ENCODE measurements at regions not wholly inside any gene's neighbourhood (a gene's known extent, or its start where the extent isn't known, plus 50 kb on each side); places are given as distances from the start of the nearest gene placed in this dataset.
A peak's percentile ranks its signal among the peaks of the same experiment; 100 is the strongest.
"Not testable (repeated sequence)": the region's sequence is repeated elsewhere in the genome, so short reads cannot be mapped to it uniquely, and the experiment has no call there.

DNA sequence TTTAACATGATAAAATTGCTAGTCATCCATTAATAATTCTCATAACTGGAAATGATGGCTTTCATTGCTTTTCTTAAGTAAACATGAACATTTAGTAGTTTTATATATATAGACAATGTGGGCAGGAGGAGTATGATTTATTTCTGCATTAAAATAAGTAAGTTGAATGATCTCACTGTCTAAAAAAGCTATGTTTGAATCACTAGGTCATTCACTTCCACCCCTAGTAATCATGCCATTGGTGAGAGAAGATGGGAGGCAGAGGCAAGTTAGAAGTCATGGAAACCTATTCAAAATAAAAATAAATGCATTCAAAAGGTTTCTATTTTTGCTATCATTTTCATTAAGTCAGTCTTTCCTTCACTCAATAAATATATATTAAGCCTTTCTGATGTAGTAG lies 226.4 kb downstream of the DUSP10 start:
- DNase-seq (ENCODE audit: low spot score), result no peak

- DNase-seq (ENCODE audit: low spot score), result no peak
These were observed 223.9 kb downstream of the DUSP10 start for GRCh38 chr1:221517961-221518360.

DNA sequence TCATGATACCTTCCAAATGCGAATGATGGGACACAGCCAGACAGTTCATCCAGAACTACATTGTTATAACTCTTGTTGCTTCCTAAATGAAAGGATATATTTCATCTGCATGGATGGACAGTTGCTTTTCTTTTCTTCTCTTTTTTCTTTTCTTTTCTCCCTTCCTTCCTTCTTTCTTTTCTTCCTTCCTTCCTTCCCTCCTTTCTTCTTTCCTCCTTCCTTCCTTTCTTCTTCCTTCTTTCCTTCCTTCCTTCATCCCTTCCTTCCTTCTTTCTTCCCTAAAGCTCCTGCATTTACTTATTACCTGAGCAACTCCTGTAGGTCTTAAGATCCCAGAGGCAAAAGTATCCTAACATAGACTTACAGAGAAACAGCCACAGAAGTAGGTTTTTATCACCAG lies 221.6 kb downstream of the DUSP10 start:
- DNase-seq (ENCODE audit: low spot score), result no peak

DNA sequence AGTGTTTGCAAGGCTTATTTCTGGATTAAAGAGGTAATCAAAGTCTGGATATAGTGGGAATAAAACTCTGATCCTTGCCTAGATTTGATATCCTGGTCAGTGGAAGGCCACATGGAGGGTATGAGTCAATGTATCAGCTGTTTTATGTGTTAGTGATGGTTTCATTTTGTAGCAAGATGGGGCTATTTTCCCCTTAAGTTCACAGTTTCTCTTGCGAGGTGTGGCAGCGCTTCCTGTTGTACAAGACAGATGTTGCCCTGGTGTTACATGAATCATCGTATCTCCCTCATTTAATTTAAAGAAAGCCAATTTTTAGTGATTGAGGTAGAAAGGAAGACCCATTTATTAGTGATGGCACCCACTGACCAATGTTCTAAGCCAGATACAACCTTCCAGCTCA lies 220.2 kb downstream of the DUSP10 start:
- no peak for DNase-seq (ENCODE audit: low spot score)

DNA sequence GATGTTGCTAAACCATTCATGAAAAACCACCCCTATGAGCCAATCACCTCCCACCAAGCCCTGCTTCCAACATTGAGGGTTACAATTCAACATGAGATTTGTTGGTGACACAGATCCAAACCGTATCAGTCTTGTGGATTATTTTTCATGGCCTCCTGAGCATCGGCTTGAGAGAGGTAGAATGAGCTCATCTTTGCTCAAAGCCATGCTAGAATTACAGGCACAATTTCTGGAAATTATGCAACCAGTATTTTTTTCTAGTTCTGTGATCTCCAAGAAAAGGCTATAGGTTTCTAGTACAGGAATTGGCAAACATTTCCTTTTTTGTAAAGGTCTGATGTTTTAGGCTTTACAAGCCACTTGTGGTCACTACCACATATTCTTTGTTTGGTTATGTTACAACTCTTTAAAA lies 219.4 kb downstream of the DUSP10 start:
- no peak for DNase-seq (ENCODE audit: low spot score)

- DNase-seq (ENCODE audit: low spot score), result no peak
These were observed 216.1 kb downstream of the DUSP10 start for GRCh38 chr1:221525749-221526148.

DNA sequence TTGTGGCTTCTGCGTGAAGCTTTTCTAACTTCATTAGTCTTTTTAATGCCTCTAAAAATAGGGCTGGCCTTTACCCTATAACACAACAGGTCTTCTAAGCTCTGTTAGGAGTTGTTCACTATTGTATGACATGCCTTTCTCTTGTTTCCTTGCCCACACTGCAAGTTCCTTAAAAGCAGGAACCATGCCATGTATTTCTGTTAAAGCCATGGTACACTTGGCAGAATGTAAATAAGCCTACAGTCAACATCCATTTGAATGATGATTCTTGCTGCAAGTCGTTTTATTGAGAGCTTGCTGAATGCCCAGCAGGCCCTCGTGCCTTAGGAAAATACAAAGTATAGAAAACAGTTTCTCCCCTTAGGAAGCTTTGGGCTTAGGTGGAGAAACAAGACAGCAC lies 214.6 kb downstream of the DUSP10 start:
- DNase-seq (ENCODE audit: low spot score), result no peak

GRCh38 chr1:221527886-221528624 lies 213.8 kb downstream of the DUSP10 start:
- DNase-seq (ENCODE audit: low spot score), result no peak

- not testable (repeated sequence) for DNase-seq (ENCODE audit: low spot score)
These were observed 211.7 kb downstream of the DUSP10 start for GRCh38 chr1:221530159-221530558.

GRCh38 chr1:221530791-221531190 lies 211.1 kb downstream of the DUSP10 start:
- no peak for DNase-seq (ENCODE audit: low spot score)

DNA sequence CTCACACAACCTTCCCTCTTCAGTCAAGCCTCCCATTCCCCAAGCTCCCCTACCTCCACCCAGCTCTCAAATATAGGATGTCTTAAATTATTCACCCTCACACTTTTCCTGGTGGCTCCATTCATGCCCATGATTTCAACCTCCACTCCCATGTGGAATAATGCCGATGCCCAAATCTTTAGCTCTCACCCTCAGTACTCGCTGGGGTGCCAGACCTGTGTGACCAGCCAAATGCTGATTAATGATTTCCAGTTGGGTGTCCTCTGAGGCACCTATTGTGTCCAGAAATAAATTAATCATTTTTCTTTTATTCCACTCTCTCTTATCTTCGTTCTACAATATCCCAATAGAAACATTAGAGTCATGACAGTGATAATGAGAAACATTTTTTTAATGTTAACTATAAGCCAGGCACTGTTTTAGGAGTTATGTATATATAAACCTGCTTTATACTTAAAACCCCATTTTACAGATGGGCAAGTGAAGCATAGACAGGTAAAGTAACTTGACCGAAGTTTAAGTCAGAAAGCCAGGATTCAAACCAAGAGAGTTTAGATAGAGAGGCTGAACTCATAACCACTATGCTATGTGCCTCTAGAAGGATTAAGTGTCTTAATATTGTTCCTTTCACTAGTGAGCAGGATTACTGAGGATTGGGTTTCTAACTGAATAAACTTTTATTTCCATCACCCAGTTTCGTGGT lies 209.7 kb downstream of the DUSP10 start:
- DNase-seq (ENCODE audit: low spot score), result no peak

DNA sequence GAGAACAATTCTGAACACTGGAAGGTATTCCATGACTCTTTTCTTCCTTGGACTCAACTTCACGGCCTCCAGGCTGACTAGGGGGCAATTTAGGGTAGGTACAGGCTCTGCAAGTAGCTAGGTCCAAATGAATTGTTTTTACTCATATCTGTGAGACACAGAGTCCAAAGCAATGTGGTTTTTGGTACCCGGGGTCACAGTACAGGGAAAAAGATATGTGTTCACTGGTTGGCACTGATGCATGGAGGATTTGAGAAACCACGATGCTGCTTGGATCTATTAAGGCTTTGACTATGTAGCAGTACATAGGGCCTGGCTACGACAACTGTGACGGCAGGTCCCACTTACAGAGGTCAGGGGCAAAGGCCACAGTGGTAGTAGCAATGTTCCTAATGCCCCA lies 200.6 kb downstream of the DUSP10 start:
- no peak for DNase-seq (ENCODE audit: low spot score)

DNA sequence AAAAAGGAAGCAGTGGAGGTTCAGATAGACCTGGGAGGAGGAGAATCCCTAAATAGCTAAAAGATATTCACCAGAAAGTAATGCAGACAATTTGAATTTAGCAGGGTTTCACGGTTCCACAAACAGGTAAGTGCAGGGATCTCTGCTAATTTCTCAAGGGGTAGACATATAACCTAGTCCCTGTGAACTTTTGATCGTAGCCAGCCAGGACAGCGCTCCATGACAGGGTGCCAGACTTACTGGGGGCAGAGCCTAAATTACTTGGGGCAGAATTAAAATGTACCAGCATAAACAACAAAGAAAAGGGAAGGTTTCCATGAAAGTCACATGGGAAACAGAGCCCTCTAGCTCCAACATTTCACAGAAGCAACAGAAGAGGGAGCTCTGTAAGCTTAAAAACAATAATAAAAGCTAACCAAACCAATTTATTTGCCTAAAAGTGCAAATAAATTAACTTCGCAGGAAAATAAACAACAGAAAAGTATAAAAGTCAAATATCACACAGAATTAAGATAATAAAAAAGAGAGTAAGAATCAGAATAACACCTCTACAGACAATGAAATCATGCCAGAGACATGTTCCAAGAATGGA lies 198.3 kb downstream of the DUSP10 start:
- peak; percentile 12 for DNase-seq (ENCODE audit: low spot score)

DNA sequence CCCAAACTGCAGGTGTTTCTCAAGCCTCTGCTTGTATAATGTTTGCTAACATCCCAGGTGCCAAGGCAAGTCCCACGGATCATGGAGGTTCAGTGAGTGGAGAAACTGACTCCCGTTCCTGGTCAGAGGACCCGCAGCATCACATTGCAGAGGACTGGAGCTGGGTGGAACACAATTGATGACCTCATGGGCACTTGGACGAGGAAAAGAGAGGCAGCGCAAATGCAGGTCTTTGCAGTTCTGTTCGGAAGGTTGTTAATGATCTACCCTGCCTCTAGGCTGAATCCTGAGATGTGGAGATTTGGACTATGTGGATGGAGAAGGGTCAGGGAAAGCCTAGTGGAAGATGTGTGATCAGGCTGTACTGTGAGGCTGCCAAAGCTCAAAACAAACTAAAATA lies 192.9 kb downstream of the DUSP10 start:
- DNase-seq (ENCODE audit: low spot score), result no peak

DNA sequence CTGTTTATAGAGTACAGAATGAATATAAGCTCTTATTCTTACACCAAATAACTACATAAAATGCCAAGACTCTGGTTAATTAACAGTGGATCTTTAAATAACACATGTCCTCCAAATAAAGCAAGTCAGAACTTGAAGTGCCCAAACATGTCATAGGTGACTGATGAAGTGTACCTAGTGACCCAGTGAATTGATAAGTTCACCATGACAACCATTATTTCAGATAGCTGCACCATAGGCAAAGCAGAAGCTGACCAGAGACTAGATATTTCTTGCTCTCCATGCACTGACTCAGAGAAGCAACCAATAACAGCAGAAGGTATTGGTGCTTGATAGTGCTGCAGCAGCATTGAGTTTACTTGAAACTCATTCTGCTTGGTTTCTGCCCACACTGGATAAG lies 192.1 kb downstream of the DUSP10 start:
- DNase-seq (ENCODE audit: low spot score), result no peak

DNA sequence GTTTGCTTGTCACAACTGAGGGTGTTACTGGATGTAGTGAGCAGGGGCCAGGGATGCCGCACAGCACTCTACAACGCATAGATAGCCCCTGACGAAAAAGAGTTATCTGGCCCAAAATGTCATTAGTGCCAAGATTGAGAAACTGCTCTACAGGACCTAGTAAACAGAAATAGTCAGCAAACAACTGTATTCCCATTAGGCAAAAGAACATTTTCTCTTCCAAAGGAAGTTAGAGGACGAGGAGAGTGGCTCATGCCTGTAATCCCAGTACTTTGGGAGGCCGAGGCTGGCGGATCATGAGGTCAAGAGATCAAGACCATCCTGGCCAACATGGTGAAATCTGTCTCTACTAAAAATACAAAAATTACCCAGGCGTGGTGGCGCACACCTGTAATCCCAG lies 189.1 kb downstream of the DUSP10 start:
- DNase-seq (ENCODE audit: low spot score), result not testable (repeated sequence)

DNA sequence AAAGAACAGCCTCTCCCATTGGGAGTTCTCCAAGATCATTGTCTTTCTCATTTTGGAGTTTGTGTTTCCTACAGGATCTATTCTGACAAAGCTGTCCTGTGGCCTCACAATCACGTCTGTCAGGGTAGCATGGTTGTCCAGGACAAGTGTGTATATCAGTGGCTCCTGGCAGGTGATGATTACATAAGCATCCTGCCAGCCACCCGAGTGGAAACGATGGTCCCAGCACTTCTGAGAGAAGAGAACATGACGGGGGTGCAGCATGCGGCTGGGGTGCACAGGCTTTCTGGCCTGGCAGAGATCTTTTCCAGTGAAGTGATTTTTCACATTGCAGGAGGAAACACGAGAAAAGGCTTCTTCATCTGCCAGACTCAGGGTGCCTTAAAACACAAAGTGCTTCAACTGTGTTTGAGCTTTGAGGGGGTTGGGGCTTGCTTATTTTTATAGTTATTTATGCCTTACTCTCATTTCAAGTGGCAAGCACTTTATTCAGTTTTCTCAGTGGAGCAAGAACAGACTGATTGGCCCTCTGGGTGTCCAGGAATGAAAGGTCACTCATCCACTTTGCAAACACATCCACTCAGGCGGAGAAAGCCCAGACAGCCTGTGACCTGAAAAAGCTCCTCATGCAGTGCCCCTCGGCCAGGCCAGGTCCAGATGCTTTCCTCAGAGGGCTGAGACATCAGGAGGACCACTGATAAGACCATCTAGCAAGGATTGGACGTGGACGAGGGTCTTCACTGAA lies 186.0 kb downstream of the DUSP10 start:
- DNase-seq (ENCODE audit: low spot score), result no peak

DNA sequence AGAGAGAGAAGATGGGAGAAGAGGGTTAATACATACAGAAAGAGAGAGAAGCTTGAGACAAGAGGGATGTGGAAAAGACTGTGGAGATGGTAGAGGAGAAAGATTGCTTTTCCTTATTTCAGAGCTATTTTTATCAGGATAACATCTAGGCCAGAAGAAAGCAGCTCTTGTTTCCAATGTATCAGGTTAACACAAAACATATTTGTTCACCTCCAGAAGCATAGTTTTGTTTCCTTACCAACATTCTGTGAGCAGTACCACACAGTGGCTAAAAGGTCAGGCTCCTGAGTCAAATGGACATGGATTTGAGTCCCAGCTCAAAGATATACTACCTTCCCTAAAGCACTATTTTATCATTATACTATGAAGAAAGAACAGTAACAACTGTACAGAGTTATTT lies 185.5 kb downstream of the DUSP10 start:
- no peak for DNase-seq (ENCODE audit: low spot score)

DNA sequence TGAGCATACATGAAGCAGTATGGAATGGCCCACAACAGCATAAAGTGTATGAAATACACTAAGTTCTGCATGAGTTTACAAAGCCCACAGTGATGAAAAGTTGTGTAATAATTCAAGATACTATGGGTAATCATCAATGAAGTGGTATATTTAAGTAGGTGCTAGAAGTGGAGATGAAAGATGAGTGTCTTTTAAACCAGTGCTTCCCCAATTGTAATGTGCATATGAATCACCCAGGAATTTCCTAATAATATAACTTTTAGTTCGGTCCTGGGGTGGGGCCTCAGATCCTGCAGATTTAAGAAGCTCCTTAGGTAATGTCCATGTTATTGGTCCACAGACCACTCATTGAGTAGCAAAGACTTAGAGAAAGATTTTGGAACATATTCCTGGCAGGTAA lies 184.9 kb downstream of the DUSP10 start:
- no peak for DNase-seq (ENCODE audit: low spot score)

DNA sequence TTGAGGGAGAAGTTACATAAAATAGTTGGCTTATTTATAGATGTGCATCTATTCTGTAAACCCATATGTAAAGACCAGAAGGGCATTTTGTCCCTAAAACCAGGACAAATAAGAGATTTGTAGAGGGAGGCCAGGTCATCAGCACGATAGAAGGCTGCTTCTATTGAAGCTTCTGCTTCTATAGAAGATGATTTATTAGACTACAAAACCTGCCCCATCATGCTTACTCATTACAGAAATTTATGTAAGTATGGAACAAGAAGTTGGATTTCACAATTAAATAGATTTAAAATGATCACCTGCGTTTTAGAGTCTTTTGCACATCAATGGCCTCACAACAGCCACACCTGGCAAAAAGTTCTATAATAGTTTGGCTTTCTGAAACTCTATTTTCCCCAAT lies 183.5 kb downstream of the DUSP10 start:
- no peak for DNase-seq (ENCODE audit: low spot score)

GRCh38 chr1:221559911-221560310 lies 182.0 kb downstream of the DUSP10 start:
- DNase-seq (ENCODE audit: low spot score), result peak; percentile 82
